Endothelial cell of umbilical vein (primary cell): ENCODE measurements at regions not wholly inside any gene's neighbourhood (a gene's known extent, or its start where the extent isn't known, plus 50 kb on each side); places are given as distances from the start of the nearest gene placed in this dataset.

Experiments used
- BruUV-seq: library from RNA; stranded (reverse); fragments of 400-500 nt; replicated peaks from 2 replicates; lab custom pipeline; 2021; lab: Mats Ljungman, UMichigan
- CTCF ChIA-PET: fragments of 300-600, 350-600 bp; sonication (Branson Sonifier 250); formaldehyde crosslinking; loops from one replicate; lab custom pipeline; 2021; ENCODE audit warnings: antibody characterized with exemption, inconsistent platforms; lab: Charles Lee
- POLR2A ChIA-PET: fragments of 300-600, 350-600 bp; sonication (Branson Sonifier 250); formaldehyde crosslinking; loops from one replicate; lab custom pipeline; 2021; ENCODE audit warnings: antibody characterized with exemption, inconsistent platforms; lab: Charles Lee
- DNase-seq: peaks from one replicate; pipeline ENCODE4 v3.0.0-alpha.2; 2011; ENCODE audit warnings: low read depth, low spot score
- FAIRE-seq: peaks from 2 replicates; lab custom pipeline; 2011; peaks lifted over from hg19 to GRCh38; lab: Jason Lieb, UNC
- H2AFZ ChIP-seq: 2 replicates; pipeline ENCODE4 v1.6.0; 2012; ENCODE audit warnings: low read depth, low read length, control low read depth, inconsistent platforms
- H3K27ac ChIP-seq: 2 replicates; pipeline ENCODE4 v1.5.1; 2011; ENCODE audit warnings: low read depth, mild to moderate bottlenecking, control low read depth, low read length, moderate library complexity; ENCODE audit not compliant: insufficient read depth
- H3K27me3 ChIP-seq, 2 experiments: 2 replicates each; pipeline versions ENCODE4 v1.6.0 to v1.6.1; 2011; ENCODE audit warnings: low read length in 2 of 2, mixed read lengths in 1 of 2; ENCODE audit not compliant: control insufficient read depth in 2 of 2, insufficient read depth in 2 of 2
- H3K36me3 ChIP-seq, 2 experiments: 2 replicates in 1 of 2; 3 replicates in 1 of 2; pipeline ENCODE4 v1.5.1; 2011; ENCODE audit warnings: low read length in 2 of 2, mild to moderate bottlenecking in 1 of 2, moderate library complexity in 1 of 2; ENCODE audit not compliant: control insufficient read depth in 2 of 2, insufficient read depth in 2 of 2; ENCODE audit errors: extremely low read depth in 1 of 2
- H3K4me1 ChIP-seq: 3 replicates; pipeline ENCODE4 v1.5.1; 2011; ENCODE audit warnings: mild to moderate bottlenecking, low read length; ENCODE audit not compliant: control insufficient read depth, insufficient read depth; ENCODE audit errors: extremely low read depth
- H3K4me2 ChIP-seq: 2 replicates; pipeline ENCODE4 v1.6.1; 2011; ENCODE audit warnings: low read length, control low read depth, mixed read lengths; ENCODE audit not compliant: insufficient read depth
- H3K4me3 ChIP-seq, 3 experiments: fragments of 200-600 bp in 1 of 3; sonication (generic), shearing (Covaris generic) in 1 of 3; replicated peaks in 1 of 3; 2 replicates each; pipeline ENCODE4 v1.5.1; 2011 to 2016; ENCODE audit warnings: control low read depth in 3 of 3, low read length in 3 of 3, mild to moderate bottlenecking in 2 of 3, inconsistent platforms in 1 of 3, low read depth in 1 of 3, moderate library complexity in 1 of 3; ENCODE audit not compliant: insufficient read depth in 1 of 3
- H3K79me2 ChIP-seq: 2 replicates; pipeline ENCODE4 v1.6.0; 2012; ENCODE audit warnings: low read length, inconsistent platforms; ENCODE audit not compliant: control insufficient read depth, insufficient read depth
- H3K9ac ChIP-seq: replicated peaks from 2 replicates; pipeline ENCODE3; 2011; ENCODE audit warnings: low read length, control low read depth; ENCODE audit not compliant: insufficient read depth; ENCODE audit errors: extremely low read depth
- H3K9me1 ChIP-seq: replicated peaks from 3 replicates; pipeline ENCODE4 v1.6.0; 2011; ENCODE audit warnings: mild to moderate bottlenecking, low read length; ENCODE audit not compliant: control insufficient read depth, insufficient read depth; ENCODE audit errors: extremely low read depth
- H3K9me3 ChIP-seq: replicated peaks from 2 replicates; pipeline ENCODE4 v1.5.1; 2012; ENCODE audit warnings: low read length, inconsistent platforms; ENCODE audit not compliant: control insufficient read depth, insufficient read depth
- H4K20me1 ChIP-seq: replicated peaks from 2 replicates; pipeline ENCODE3; 2011; ENCODE audit warnings: mild to moderate bottlenecking, low read length; ENCODE audit not compliant: control insufficient read depth, insufficient read depth; ENCODE audit errors: extremely low read depth
- CTCF ChIP-seq, 2 donors: IDR thresholded peaks; 1 replicate in 1 of 2; 2 replicates in 1 of 2; pipeline ENCODE4 v1.5.1; 2011; ENCODE audit warnings: low read length in 2 of 2, mild to moderate bottlenecking in 2 of 2, moderate library complexity in 2 of 2, control low read depth in 1 of 2, inconsistent platforms in 1 of 2, low read depth in 1 of 2; ENCODE audit not compliant: insufficient read depth in 1 of 2; ENCODE audit errors: extremely low read depth in 1 of 2
- EZH2 ChIP-seq: IDR thresholded peaks from 2 replicates; pipeline ENCODE4 v1.6.1; 2012; ENCODE audit warnings: borderline replicate concordance, low read depth, mild to moderate bottlenecking, moderate library complexity, low read length, inconsistent platforms; ENCODE audit not compliant: severe bottlenecking
- FOS ChIP-seq: IDR thresholded peaks from 2 replicates; pipeline ENCODE4 v1.6.1; 2011; ENCODE audit warnings: mild to moderate bottlenecking, low read length, moderate library complexity, borderline replicate concordance; ENCODE audit not compliant: insufficient read depth
- GATA2 ChIP-seq: IDR thresholded peaks from 2 replicates; pipeline ENCODE4 v1.7.0; 2011; ENCODE audit warnings: low read depth, mild to moderate bottlenecking, moderate library complexity, mixed read lengths, low read length; ENCODE audit not compliant: insufficient read length, insufficient read depth
- JUN ChIP-seq: IDR thresholded peaks from 2 replicates; pipeline ENCODE4 v1.6.1; 2011; ENCODE audit warnings: borderline replicate concordance, low read depth; ENCODE audit not compliant: insufficient read length, insufficient read depth
- MAX ChIP-seq: IDR thresholded peaks from 2 replicates; pipeline ENCODE4 v1.6.1; 2011; ENCODE audit not compliant: insufficient read depth, insufficient read length
- MYC ChIP-seq: IDR thresholded peaks from one replicate; pipeline ENCODE4 v1.6.1; 2011; ENCODE audit warnings: mild to moderate bottlenecking, low read depth, low read length
- POLR2A ChIP-seq: IDR thresholded peaks from 2 replicates; pipeline ENCODE4 v1.6.1; 2012; ENCODE audit warnings: low read depth, mild to moderate bottlenecking, control low read depth, low read length
- POLR2AphosphoS5 ChIP-seq: IDR thresholded peaks from 2 replicates; pipeline ENCODE4 v1.6.1; 2012; ENCODE audit warnings: low read depth, mild to moderate bottlenecking, control low read depth, low read length, moderate library complexity; ENCODE audit not compliant: insufficient read depth
- dilution Hi-C: fragments of 300-500 bp; cut with MboI; formaldehyde crosslinking; loops from one replicate; pipeline ENCODE4 v1.15.0; 2019; ENCODE audit warnings: low sequenced_read_pairs; ENCODE audit not compliant: extremely low pct_ligation_motif_present
- intact Hi-C: fragments of 100-400 bp; cut with micrococcal nuclease; formaldehyde crosslinking; loops from one replicate; pipeline ENCODE4 v1.10.0; 2022

- BruUV-seq = no TSS peak
- Histone ChIP-seq H3K4me2 (no peak overlapping the region), H2AFZ (no peak overlapping the region), H3K4me1 (no peaks in the 10 kb centered on the region), H3K9ac (no peak overlapping the region), H3K9me1 (no peaks in the 10 kb centered on the region), H3K79me2 (no peaks in the 10 kb centered on the region), H3K4me3 (no peak overlapping the region), H3K27me3 (no peaks in the 10 kb centered on the region), H3K36me3 (no peaks in the 10 kb centered on the region), H3K9me3 (no peaks in the 10 kb centered on the region), H4K20me1 (no peaks in the 10 kb centered on the region), H3K27ac (no peak overlapping the region)
- no peak for TF ChIP-seq JUN
- no peak for TF ChIP-seq CTCF (IDR thresholded peaks at IDR 0.05; ENCODE audit: extremely low read depth in 1 of 2, insufficient read depth in 1 of 2, low read depth in 1 of 2, low read length in 2 of 2)
- no peak for TF ChIP-seq FOS
- no peak for TF ChIP-seq MYC
- TF ChIP-seq GATA2 = no peak
- no peak for TF ChIP-seq POLR2AphosphoS5
- TF ChIP-seq POLR2A = no peak
- no peak for TF ChIP-seq MAX
- TF ChIP-seq EZH2 = no peak
- dilution Hi-C loops (no loop called here), intact Hi-C loops (no loop called here)
- peak; percentile 55 for FAIRE-seq
- ChIA-PET POLR2A (no interaction called here), CTCF (no interaction called here)
- DNase-seq = no peak
These were observed 81.6 kb upstream of the MED14 start for GRCh38 chrX:40816906-40817305.
